SU-DHL-6 (cell line): ENCODE measurements at regions not wholly inside any gene's neighbourhood (a gene's known extent, or its start where the extent isn't known, plus 50 kb on each side); places are given as distances from the start of the nearest gene placed in this dataset.
"Not testable (repeated sequence)": the region's sequence is repeated elsewhere in the genome, so short reads cannot be mapped to it uniquely, and the experiment has no call there.

Source experiments
- CTCF ChIP-seq: fragments of 200-600 bp; sonication (generic); IDR thresholded peaks from one replicate; pipeline ENCODE4 v1.5.1; 2017; ENCODE audit warnings: antibody characterized with exemption, mild to moderate bottlenecking, low read length, moderate library complexity; ENCODE audit not compliant: insufficient read depth, poor library complexity, severe bottlenecking
- EZH2phosphoT487 ChIP-seq: fragments of 200-600 bp; sonication (generic), shearing (Covaris generic); conservative IDR thresholded peaks from 2 replicates; pipeline ENCODE4 v1.6.1; 2018; ENCODE audit warnings: mild to moderate bottlenecking, antibody characterized with exemption, low read length, moderate library complexity, mixed read lengths

GRCh38 chr4:26057839-26058238 lies 143.8 kb downstream of the SMIM20 start:
- TF ChIP-seq CTCF, EZH2phosphoT487: not testable (repeated sequence)
